ENCODE measurements at regions not wholly inside any gene's neighbourhood (a gene's known extent, or its start where the extent isn't known, plus 50 kb on each side); places are given as distances from the start of the nearest gene placed in this dataset.

DNA sequence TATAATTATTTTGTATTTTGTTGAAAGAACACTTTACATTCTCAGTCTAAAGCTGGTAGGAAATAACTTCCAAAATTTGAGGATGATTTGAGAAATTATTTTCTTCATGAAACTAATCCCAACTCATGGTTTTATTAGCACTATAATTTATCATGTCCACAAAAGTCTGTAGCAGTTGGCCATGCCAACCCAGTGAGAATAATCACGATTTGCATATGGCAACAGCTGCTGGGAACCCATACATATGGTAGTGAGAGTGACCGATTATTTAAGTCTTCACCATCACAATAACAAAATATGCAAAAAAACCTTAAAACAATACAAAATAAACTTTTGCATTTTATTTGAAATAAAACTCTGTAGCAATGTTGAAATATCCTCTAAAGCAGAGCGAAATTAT is 445.9 kb upstream of the ANO3 start:
- Histone ChIP-seq H3K27me3 (no peaks in the 10 kb centered on the region), H3K4me1 (no peaks in the 10 kb centered on the region), H3K4me3 (no peak overlapping the region), H3K36me3 (no peaks in the 10 kb centered on the region), H3K27ac (replicated peaks in 1 of 4) (no peak overlapping the region), H3K9me3 (no peaks in the 10 kb centered on the region)
- intact Hi-C loops (cut with DNase I) = no loop called here
- whole genome bisulfite sequencing = 88% methylated on average over 3 of the region's 3 CpGs
- DNase-seq (ENCODE audit: extremely low spot score) = no peak
- TF ChIP-seq POLR2AphosphoS5 (IDR thresholded peaks at IDR 0.05) (no peak), EP300 (IDR thresholded peaks at IDR 0.05) (no peak), POLR2A (IDR thresholded peaks at IDR 0.05; ENCODE audit: low read depth) (no peak)
- TF ChIP-seq, protein P1, sequence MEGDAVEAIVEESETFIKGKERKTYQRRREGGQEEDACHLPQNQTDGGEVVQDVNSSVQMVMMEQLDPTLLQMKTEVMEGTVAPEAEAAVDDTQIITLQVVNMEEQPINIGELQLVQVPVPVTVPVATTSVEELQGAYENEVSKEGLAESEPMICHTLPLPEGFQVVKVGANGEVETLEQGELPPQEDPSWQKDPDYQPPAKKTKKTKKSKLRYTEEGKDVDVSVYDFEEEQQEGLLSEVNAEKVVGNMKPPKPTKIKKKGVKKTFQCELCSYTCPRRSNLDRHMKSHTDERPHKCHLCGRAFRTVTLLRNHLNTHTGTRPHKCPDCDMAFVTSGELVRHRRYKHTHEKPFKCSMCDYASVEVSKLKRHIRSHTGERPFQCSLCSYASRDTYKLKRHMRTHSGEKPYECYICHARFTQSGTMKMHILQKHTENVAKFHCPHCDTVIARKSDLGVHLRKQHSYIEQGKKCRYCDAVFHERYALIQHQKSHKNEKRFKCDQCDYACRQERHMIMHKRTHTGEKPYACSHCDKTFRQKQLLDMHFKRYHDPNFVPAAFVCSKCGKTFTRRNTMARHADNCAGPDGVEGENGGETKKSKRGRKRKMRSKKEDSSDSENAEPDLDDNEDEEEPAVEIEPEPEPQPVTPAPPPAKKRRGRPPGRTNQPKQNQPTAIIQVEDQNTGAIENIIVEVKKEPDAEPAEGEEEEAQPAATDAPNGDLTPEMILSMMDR (IDR thresholded peaks at IDR 0.05) = no peak

DNA sequence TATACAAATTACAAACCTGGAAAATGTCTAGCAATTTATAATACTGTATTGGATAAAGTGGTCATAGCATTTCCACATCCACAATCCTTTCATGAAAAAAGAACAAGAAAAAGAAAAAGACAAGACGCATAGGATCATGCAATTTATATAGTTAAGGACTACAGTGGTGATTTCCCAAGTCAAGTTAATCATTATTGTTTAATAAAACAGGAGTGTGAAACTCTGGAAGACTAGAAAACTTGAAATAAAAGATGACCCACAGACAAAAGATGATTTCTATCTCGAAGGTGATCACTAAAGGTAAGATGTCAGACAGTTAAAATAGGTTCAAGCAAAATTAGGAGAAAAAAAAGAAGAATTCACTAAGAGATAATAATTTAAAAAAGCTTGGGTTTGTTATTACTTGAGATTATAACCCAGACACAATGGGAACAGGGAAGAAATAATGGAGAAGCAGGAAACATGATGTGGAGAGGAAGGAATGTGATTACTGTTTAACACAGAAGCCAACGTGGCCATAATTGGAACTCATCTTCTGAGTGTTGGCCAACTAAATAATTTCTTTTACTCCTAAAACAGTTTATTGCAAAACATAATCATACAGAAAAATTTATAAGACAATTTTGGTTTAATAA is 441.2 kb upstream of the ANO3 start:
- Histone ChIP-seq H3K36me3 (no peaks in the 10 kb centered on the region), H3K4me3 (no peak overlapping the region), H3K27ac (replicated peaks in 1 of 4) (no peak overlapping the region), H3K4me1 (no peaks in the 10 kb centered on the region), H3K9me3 (no peaks in the 10 kb centered on the region), H3K27me3 (no peaks in the 10 kb centered on the region)
- no peak for DNase-seq (ENCODE audit: extremely low spot score)
- TF ChIP-seq POLR2A (IDR thresholded peaks at IDR 0.05; ENCODE audit: low read depth) (no peak), EP300 (IDR thresholded peaks at IDR 0.05) (no peak), POLR2AphosphoS5 (IDR thresholded peaks at IDR 0.05) (no peak)
- TF ChIP-seq, protein P1 (IDR thresholded peaks at IDR 0.05) = no peak
- WGBS = 60% methylated on average over 3 of the region's 3 CpGs
- intact Hi-C loops (cut with DNase I) = no loop called here

DNA sequence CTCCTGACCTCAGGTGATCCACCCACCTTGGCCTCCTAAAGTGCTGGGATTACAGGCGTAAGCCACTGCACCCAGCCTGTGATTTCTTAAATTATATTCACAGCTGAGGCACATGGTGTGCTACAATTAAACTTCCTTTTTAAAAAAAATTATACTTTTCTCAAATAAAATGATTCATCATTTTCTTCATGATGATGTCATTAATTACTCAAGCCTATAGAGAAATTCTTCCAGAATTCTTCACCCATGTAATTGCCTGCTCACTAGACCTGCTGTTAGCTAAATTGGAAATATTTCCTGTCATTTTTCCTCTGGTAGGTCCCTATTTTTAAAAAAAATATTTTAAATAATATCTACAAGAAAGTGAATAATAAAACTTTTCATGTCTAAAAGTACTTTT is 440.0 kb upstream of the ANO3 start:
- TF ChIP-seq EP300 (IDR thresholded peaks at IDR 0.05) = no peak
- Histone ChIP-seq H3K36me3 (no peaks in the 10 kb centered on the region), H3K27me3 (no peaks in the 10 kb centered on the region), H3K9me3 (no peaks in the 10 kb centered on the region), H3K27ac (replicated peaks in 1 of 4) (no peak overlapping the region), H3K4me3 (no peak overlapping the region), H3K4me1 (no peaks in the 10 kb centered on the region)
- DNase-seq (ENCODE audit: extremely low spot score) = no peak
- intact Hi-C loops (cut with DNase I) = no loop called here
- 91% methylated on average over 1 of the region's 1 CpG for WGBS

DNA sequence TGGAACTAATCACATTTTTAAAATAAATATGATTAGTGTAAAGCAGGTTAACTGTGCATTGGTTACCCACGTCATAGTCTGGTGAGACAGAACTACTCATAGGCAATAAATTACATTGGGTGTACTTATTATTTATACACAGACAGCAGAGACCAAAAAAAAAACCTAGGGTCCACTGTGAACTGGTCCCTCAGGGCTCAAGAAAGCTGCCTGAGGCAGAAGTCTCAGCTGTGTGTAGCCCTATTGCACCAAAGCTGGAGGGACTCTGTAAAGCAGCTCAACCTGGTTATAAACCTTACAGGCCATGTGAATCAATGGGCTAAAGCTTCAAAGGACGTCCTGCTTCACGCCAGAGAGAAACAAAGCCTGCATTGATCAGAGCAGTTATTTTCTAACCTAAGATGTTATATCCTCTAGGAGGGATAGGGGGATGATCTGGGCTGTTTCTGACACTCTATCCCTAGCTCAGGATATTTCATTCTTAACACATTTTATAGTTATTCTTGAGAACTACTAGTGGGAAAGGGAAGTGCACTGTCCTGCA is 432.2 kb upstream of the ANO3 start:
- H3K4me1 ChIP-seq = no peaks in the 10 kb centered on the region
- no peak for DNase-seq (ENCODE audit: extremely low spot score)
- no peak overlapping the region for H3K4me3 ChIP-seq
- intact Hi-C loops (cut with DNase I) = no loop called here
- H3K27ac ChIP-seq (replicated peaks in 1 of 4) = no peak overlapping the region
- no peaks in the 10 kb centered on the region for H3K9me3 ChIP-seq
- H3K36me3 ChIP-seq = no peaks in the 10 kb centered on the region
- no peaks in the 10 kb centered on the region for H3K27me3 ChIP-seq
- TF ChIP-seq EP300 (IDR thresholded peaks at IDR 0.05) (no peak), POLR2A (IDR thresholded peaks at IDR 0.05; ENCODE audit: low read depth) (no peak), POLR2AphosphoS5 (IDR thresholded peaks at IDR 0.05) (no peak)
- TF ChIP-seq, protein P1 (IDR thresholded peaks at IDR 0.05) = no peak
- WGBS = 69% methylated on average over 3 of the region's 3 CpGs

DNA sequence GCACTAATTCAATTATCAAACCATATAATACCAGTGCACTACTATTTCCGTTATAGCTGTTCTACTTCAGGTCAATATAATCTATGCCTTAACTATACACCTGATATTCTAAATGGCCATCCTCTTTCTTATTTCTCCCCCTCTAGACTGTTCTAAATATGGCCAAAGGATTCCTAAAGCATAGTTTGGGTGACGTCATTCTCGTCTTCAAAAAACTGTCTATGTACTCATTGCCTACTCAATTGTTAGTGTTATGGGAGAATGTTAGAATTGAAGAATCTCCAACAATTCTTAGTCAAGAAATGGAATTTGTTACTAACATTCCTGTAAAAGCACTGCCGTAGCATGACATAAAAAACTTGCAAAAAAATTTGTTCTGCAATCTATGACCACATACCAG is 431.1 kb upstream of the ANO3 start:
- WGBS = 97% methylated on average over 4 of the region's 4 CpGs
- TF ChIP-seq POLR2A (IDR thresholded peaks at IDR 0.05; ENCODE audit: low read depth) (no peak), POLR2AphosphoS5 (IDR thresholded peaks at IDR 0.05) (no peak), EP300 (IDR thresholded peaks at IDR 0.05) (no peak)
- TF ChIP-seq, protein P1 (IDR thresholded peaks at IDR 0.05) = no peak
- Histone ChIP-seq H3K27me3 (no peaks in the 10 kb centered on the region), H3K27ac (replicated peaks in 1 of 4) (no peak overlapping the region), H3K36me3 (no peaks in the 10 kb centered on the region), H3K9me3 (no peaks in the 10 kb centered on the region), H3K4me1 (no peaks in the 10 kb centered on the region), H3K4me3 (no peak overlapping the region)
- DNase-seq (ENCODE audit: extremely low spot score) = no peak
- intact Hi-C loops (cut with DNase I) = no loop called here
